ENCODE measurements at regions not wholly inside any gene's neighbourhood (a gene's known extent, or its start where the extent isn't known, plus 50 kb on each side); places are given as distances from the start of the nearest gene placed in this dataset.

- DNase-seq = no peak
Observed at GRCh38 chr17:77399319-77399957, 258.7 kb downstream of the SEC14L1 start.

- no peak for DNase-seq
Observed at GRCh38 chr17:77400445-77400870, 259.7 kb downstream of the SEC14L1 start.

- DNase-seq = no peak
Observed at GRCh38 chr17:77402159-77402731, 261.5 kb downstream of the SEC14L1 start.

GRCh38 chr17:77403854-77404253 lies 263.1 kb downstream of the SEC14L1 start:
- DNase-seq = no peak

DNA sequence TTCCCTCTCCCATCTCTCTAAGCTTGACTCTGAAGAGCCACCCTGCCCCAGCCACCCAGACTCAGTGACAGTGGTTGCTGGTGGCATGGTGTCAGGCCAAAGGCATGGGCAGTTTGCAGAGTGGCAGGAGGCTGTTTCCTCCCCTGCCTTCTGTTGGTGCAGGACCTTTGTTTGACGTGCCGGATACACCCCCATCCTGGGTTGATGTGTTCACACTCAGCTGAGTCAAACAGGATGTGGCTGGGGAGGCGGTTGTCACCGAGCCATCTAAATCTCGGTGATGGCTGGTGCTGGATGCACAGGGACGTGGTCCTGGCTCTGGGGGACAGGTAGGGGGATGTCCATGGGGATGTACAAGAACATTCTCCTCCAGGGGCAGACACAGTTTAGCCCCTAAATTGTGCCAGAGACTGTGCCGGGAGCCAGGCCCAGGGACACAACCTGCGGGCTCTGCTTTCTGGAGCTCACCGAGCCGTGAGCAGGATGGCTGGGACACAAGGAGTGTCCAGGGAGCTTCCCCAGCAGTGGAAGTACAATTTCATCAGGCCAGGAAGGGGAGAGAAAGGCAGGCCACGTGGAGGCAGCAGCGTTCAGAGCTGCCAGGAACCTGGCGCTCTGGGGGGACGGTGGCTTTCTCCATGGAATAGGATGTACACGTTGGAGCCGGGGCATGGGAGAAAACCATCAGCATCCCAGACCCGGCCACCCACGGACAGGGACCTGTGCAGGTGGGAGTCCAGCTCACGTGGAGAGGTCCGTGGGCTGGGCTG lies 264.2 kb downstream of the SEC14L1 start:
- peak; percentile 19 for DNase-seq

DNA sequence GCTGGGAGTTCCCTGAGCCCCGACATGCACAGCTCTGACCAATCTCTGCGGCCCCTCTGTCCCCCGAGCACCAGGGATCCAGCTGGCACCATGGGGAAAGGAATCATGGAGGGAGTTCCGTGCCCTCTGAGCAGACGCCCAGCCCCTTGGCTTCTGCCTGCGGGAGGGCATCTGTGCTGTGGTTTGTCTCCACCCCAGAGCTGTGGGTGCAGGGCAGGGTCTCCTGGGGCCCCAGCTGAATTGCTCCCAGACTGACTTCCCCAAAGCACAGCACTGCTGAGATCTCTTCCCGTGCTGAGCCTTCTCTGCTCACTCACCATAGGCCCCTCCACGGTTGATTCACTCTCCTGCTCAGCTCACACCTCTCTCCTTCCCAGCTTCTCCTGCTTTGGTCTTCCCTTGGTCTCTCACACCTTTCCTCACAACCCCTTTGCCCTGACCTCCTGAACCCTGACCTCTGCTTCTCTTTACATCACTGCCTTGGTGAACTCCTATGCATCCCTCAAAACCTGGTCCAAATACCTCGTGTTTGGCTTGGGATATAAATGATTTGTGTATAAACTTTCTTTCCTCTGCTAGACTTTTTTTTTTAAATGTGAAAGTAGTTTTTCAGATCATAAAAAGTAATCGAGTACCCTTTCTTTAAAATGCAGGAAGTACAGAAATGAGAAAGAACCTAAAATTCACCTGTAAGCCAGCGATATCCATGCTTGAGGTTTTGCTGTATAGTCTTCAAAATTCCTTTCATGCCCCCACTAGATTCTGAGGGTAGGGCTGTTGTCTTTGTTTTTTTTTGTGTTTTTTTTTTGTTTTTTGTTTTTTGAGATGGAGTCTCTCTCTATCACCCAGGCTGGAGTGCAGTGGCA lies 265.3 kb downstream of the SEC14L1 start:
- no peak for DNase-seq

DNA sequence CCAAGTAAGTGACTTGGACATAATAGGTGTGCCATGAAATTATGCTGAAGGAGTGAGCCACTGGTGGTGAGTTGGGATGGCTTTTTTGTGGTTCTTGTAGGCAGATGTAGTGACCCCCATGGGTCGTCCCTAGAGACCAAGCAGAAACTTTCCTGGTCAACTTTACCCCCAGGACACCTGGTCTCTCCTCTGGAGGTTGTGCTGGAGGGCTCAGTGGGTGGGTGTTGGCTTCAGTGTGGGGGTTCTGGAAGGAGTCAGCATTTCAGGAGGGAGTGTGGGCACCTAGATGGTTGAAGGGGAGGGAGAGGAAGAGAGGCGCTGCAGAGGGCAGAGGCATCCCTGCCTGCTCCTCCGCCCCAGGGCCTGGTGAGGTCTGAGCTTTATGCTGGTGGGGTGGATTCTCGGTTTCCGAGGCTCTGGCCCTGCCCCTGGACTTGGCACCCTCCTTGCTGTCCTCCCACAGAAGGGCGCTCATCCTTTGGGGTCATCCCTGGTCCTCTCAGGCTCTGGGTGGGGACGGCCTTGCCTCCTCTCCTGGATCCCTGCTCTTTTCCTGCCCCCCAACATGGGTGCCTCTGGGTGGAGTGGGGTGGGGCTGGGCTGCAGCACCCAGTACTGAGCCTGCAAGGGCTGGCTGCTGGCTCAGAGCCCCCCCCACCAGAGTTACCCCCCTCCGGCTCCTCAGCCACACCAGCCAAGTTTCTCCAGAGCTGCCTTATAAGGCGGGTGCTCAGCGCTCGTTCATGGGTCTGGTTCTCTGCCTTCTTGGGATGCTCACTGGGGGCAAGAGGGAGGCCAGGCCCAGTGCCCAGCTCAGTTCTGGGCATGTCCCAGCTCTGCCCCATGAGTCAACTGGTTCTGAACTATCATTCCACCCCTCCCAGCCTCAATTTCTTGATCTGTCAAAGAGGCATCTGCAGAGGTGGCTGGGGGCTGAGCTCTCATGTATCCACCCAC lies 266.8 kb downstream of the SEC14L1 start:
- no peak for DNase-seq

DNA sequence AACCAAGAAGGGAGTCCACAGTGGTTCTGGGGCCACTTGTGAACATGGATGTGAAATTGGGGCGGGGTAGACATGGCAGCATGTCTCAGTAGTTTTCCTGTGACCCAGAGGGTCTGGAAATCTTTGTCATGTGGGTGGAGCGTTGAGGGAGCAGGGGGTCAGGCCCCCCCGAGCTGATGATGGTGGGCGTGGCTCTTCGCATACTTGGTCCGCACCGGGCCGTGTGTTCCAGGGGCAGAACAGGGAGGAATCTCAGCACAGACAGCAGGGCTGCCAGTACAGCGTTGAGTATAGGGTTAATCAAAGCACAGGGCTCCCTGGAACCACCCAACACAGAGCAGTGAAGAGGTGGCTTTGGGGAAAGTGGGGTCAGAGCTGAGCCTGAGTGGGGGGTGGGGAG lies 267.5 kb downstream of the SEC14L1 start:
- DNase-seq = no peak

GRCh38 chr17:77409282-77410161 lies 268.8 kb downstream of the SEC14L1 start:
- no peak for DNase-seq

- no peak for DNase-seq
Observed at GRCh38 chr17:77410470-77410869, 269.7 kb downstream of the SEC14L1 start.

DNA sequence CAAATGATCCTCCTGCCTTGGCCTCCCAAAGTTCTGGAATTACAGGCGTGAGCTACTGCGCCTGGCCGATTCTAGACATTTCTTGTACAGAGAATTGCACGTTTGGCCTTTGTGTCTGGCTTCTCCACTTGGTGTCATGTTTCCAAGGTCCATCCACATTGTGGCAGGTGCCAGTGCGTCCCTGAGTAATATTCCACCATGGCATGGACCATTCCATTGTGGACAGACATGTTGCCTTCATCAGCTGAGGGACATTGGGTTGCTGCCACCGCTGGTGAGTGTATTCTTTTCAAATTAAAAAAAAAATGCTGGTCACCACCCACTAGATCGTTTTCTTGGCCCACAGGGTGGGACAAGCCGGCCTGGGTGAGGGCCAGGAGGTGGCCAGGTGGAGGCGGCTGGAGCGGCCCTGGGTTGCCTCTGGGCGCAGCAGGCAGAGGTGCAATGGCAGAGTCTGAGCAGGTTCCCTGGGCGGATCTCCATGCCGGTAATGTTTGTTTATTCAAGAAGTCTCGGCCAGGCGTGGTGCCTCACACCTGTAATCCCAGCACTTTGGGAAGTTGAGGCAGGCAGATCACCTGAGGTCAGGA lies 274.1 kb downstream of the SEC14L1 start:
- DNase-seq = no peak

- DNase-seq = no peak
Observed at GRCh38 chr17:77416105-77416713, 275.4 kb downstream of the SEC14L1 start.

DNA sequence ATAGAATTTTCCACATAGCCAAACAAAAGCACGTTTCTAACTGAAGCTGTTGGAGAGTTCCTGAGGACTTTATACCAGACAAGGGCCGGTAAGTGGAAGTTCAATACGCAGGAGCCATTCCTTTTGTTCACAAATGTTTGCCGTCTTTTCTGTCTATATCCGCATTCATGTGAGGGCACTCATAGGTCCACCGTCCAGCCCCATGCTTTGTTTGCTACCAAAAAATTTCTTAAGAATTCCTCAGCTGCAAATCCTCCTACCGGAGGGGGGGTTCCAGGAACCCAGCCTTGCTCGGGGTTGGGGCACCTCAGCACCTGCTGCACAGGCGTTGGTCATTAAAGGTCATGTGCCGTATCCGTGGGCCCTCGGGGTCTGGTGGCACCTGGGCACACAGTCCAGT lies 276.8 kb downstream of the SEC14L1 start:
- DNase-seq = no peak

DNA sequence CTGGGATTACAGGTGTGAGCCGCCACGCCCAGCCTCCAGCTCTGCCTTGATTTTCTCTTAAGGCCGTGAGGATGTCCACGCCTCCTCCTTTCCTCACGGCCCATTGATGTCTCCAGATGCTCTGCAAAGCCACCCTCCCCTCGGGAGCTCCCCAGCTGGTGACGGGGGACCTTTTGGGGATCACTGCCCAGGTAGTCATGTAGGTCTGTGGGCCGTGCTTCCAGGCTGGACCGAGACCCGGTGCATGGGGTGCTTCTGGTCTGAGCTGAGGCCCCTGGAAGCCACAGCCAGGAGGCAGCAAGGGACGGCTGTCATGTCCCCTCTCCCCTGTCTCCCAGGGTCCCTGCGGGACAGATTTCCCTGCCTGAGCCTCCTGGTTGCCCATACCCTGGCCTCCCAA lies 277.8 kb downstream of the SEC14L1 start:
- no peak for DNase-seq

GRCh38 chr17:77419095-77419494 lies 278.3 kb downstream of the SEC14L1 start:
- no peak for DNase-seq

GRCh38 chr17:77419547-77420094 lies 278.9 kb downstream of the SEC14L1 start:
- no peak for DNase-seq

DNA sequence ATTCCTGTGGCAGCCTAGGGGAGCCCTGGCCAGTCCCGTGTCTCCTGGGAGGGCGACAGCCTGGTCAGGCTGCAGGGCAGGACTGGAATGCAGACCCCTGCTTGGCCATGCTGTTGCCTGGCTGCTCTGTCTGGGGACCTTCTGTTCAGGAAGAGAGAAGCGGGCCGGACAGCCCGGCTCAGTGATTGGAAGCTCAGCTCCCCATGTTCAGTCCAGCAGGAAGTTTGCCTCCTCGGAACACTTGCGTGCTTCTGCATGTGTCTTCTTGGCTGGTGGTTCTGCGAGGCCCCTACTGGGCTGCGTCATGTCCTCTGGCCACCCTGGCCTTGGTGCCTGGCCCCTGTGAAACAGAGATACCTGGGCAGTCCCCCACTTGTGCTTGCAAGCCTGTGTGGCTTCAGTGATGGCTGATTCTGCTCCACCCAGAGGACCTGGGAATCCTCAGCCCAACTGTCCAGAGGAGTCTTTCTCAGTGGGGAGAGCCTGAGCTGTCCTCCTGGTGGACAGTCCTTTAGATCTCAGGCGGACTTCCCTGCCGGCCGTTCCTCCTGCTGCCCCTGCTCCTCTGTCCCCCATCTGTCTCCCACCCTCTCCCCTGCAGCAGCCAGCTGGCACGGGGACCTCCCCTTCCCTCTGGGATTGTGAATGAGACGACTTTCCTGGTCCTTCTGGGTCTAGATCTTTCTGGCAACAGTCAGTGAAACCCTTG lies 279.5 kb downstream of the SEC14L1 start:
- DNase-seq = no peak

- DNase-seq = no peak
Observed at GRCh38 chr17:77420804-77421629, 280.2 kb downstream of the SEC14L1 start.
